GM12872 (cell line): ENCODE measurements at regions not wholly inside any gene's neighbourhood (a gene's known extent, or its start where the extent isn't known, plus 50 kb on each side); places are given as distances from the start of the nearest gene placed in this dataset.

Experiments used
- CTCF ChIP-seq: IDR thresholded peaks from 3 replicates; pipeline ENCODE4 v1.5.1; 2011; ENCODE audit warnings: low read depth, mild to moderate bottlenecking, low read length, moderate library complexity; ENCODE audit not compliant: insufficient read depth

GRCh38 chr7:131159961-131160361 lies 167.7 kb upstream of the MKLN1 start:
- TF ChIP-seq CTCF: no peak

DNA sequence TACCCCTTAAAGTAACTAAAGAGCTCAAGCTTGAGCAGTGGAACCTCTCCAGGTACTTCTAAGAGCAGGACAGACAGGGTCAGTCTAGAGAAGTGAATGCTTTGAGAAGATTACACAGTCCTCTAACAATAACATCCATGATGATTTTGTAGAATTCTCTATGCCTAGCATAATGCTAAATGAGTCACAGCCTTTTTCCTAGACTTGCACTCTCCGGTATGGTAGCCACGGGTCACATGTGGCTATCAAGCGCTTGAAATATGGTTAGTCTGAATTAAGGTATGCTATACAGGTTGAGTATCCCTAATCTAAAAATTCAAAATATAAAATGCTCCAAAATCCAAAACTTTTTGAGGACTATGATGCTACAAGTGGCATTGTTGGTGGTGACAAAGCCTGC lies 166.6 kb upstream of the MKLN1 start:
- TF ChIP-seq CTCF: no peak

DNA sequence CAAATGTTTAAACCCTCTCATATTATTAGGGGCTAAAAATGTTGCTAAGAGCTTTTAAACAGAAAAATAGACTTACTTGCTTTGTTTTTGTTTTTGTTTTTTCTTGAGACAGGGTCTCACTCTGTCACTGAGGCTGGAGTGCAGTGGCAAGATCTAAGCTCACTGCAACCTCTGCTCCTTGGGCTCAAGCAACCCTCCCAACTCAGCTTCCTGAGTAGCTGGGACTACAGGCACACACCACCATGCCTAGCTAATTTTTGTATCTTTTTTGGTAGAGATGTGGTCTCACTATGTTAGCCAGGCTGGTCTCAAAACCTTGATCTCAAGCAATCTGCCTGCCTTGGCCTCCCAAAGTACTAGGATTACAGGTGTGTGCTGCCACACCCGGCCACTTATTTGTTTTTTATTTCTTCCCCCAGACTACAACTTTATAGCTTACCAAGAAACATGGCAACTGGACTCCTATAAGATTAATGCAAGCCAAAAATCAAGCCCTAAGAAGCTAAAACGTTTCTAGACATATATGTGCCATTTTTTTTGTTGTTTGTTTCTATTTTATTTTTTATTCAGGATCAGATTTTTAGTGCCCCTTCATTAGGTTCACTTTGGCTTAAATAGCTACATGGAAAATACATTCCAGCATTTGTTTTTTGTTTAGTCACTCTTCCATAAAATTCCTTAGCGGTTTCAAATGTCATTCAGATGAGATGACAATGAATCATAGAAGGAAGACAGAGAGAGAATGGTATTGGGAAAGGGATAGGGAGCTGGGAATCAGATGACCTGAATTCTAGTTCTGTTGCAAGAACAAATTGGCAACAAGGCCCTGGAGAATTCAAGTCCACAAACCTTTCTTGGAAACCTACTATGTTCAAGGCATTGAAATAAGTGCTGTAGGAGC lies 163.4 kb upstream of the MKLN1 start:
- no peak for TF ChIP-seq CTCF

GRCh38 chr7:131166066-131166465 lies 161.6 kb upstream of the MKLN1 start:
- no peak for TF ChIP-seq CTCF

DNA sequence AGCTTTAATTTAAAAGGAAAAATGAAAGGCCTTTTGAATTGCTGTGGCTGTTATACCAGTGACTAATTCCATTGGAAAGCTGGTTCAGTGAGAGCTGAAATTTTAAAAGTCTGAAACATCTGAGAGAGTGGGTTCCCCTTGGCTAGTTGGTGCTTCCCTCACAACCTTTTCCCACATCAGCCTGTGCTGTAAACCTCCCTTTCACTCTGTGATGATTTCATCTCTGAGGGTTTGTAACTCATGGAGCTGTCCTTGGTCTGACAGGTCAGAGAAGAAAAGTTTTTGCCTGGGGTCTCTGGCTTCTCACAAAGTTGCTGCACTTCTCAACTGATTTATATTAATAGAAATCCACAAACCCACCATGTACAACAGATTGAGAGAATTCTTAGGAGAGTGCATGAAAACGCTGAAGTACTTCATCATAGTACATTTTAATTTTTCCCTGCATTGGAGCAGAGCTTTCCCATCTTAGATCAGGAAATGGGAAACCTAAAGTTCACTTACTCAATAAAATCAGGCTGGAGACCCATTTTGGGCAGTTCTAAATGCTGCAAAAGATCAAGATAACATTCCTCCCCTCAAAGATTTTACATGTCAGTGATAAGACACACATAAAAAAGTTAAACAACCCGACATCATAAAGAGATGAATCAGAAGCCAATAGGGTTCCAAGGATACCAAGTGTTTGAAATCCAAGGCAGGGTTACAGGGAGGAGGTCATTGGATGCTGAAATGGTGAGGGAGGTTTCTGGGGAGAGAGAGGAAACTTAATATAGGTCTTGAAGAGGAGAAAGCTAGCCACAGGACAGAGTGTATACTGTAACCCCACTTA lies 157.0 kb upstream of the MKLN1 start:
- TF ChIP-seq CTCF: no peak

- no peak for TF ChIP-seq CTCF
Observed at GRCh38 chr7:131173145-131173890, 154.4 kb upstream of the MKLN1 start.

DNA sequence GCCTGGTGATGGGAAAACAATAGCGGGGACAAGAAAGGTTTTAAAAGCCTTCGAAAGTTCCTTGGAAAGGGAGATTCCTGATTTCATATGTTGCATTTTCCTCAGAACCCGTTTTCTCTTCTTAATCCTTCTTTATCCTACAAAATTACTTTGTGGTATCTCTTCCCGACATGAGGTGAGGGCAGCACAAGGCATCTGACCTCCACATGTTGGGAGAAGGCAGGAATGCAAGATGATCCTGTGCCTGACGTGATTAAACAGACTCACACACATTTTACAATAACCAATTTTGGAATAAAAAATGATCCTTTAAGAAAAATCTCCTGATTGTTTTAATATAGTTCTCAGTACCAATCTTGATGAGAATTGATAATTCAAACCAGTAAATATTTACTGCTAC lies 153.3 kb upstream of the MKLN1 start:
- TF ChIP-seq CTCF: no peak
